OCI-LY1 (cell line): ENCODE measurements at regions not wholly inside any gene's neighbourhood (a gene's known extent, or its start where the extent isn't known, plus 50 kb on each side); places are given as distances from the start of the nearest gene placed in this dataset.

ENCODE experiments used
- H2AFZ ChIP-seq: fragments of 200-600 bp; sonication (generic), shearing (Covaris generic); 2 replicates; pipeline ENCODE4 v1.6.0; 2014; ENCODE audit warnings: antibody characterized with exemption, mild to moderate bottlenecking, low read length
- H3F3A ChIP-seq: fragments of 200-600 bp; sonication (generic), shearing (Covaris generic); 2 replicates; pipeline ENCODE4 v1.6.0; 2014; ENCODE audit warnings: mild to moderate bottlenecking, antibody characterized with exemption, low read length, moderate library complexity; ENCODE audit not compliant: insufficient read depth
- H3K27ac ChIP-seq: fragments of 200-600 bp; sonication (generic); 2 replicates; pipeline ENCODE4 v1.5.1; 2014; ENCODE audit warnings: low read length, mixed run types, mild to moderate bottlenecking, low read depth; ENCODE audit not compliant: poor library complexity, severe bottlenecking
- H3K27me3 ChIP-seq: fragments of 200-600 bp; sonication (generic); 2 replicates; pipeline ENCODE4 v1.6.0; 2014; ENCODE audit warnings: antibody characterized with exemption, mild to moderate bottlenecking, low read length, moderate library complexity; ENCODE audit not compliant: insufficient read depth
- H3K36me3 ChIP-seq: fragments of 200-600 bp; sonication (generic); 2 replicates; pipeline ENCODE4 v1.6.1; 2014; ENCODE audit warnings: mild to moderate bottlenecking, antibody characterized with exemption, low read length, moderate library complexity, mixed read lengths; ENCODE audit not compliant: insufficient read depth
- H3K4me1 ChIP-seq: fragments of 200-600 bp; sonication (generic); 2 replicates; pipeline ENCODE4 v1.5.1; 2014; ENCODE audit warnings: mild to moderate bottlenecking, low read length, moderate library complexity; ENCODE audit not compliant: insufficient read depth, severe bottlenecking
- H3K4me2 ChIP-seq: fragments of 200-600 bp; sonication (generic), shearing (Covaris generic); 2 replicates; pipeline ENCODE4 v1.6.1; 2014; ENCODE audit warnings: low read length
- H3K4me3 ChIP-seq: fragments of 200-600 bp; sonication (generic); 2 replicates; pipeline ENCODE4 v1.5.1; 2014; ENCODE audit warnings: low read length, low read depth, mild to moderate bottlenecking, mixed read lengths; ENCODE audit not compliant: poor library complexity, severe bottlenecking
- H3K79me2 ChIP-seq: fragments of 200-600 bp; shearing (Covaris generic); 2 replicates; pipeline ENCODE4 v1.6.1; 2016; ENCODE audit warnings: mixed run types, low read length, mixed read lengths; ENCODE audit not compliant: insufficient read depth
- H3K9ac ChIP-seq: fragments of 200-600 bp; sonication (generic), shearing (Covaris generic); 2 replicates; pipeline ENCODE4 v1.6.1; 2014; ENCODE audit warnings: mild to moderate bottlenecking, low read length, mixed read lengths
- H3K9me2 ChIP-seq: fragments of 200-600 bp; sonication (generic), shearing (Covaris generic); 2 replicates; pipeline ENCODE4 v1.6.1; 2014; ENCODE audit warnings: low read depth, mild to moderate bottlenecking, low read length, mixed read lengths
- H3K9me3 ChIP-seq: fragments of 200-600 bp; shearing (Covaris generic); 2 replicates; pipeline ENCODE4 v1.6.1; 2014; ENCODE audit warnings: low read length, mixed read lengths
- H4K20me1 ChIP-seq: fragments of 200-600 bp; sonication (generic), shearing (Covaris generic); 2 replicates; pipeline ENCODE4 v1.6.0; 2016; ENCODE audit warnings: mild to moderate bottlenecking, low read length; ENCODE audit not compliant: insufficient read depth
- CTCF ChIP-seq: fragments of 200-600 bp; sonication (generic), shearing (Covaris generic); IDR thresholded peaks from 2 replicates; pipeline ENCODE4 v1.5.1; 2017; ENCODE audit warnings: mild to moderate bottlenecking, antibody characterized with exemption, low read length, moderate library complexity, mixed read lengths
- EZH2 ChIP-seq: fragments of 200-600 bp; sonication (generic), shearing (Covaris generic); IDR thresholded peaks from 2 replicates; pipeline ENCODE4 v1.8.0; 2017; ENCODE audit warnings: borderline replicate concordance, mixed run types, mild to moderate bottlenecking, antibody characterized with exemption, low read length, moderate library complexity, mixed read lengths

DNA sequence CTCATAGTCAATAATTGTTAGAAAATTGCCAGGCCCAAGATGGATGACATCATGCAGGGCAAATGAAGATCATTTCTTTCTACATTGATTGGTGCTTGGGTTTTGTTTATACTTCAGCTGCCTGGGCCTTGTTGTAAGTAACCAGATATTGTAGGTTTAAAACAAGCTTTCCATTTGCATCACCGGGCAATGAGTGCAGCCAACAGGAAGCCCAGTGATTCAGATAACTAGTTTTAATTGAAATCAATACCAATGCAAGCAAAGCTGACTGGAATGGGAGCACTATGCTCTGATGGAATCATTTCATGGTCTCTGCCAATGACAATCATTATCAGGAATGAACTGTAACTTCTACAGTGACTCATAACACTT lies 279.3 kb downstream of the DUSP6 start:
- Histone ChIP-seq H3K9me2 (no peaks in the 10 kb centered on the region), H3K27me3 (no peaks in the 10 kb centered on the region), H3K79me2 (no peaks in the 10 kb centered on the region), H3K9ac (no peak overlapping the region), H4K20me1 (no peaks in the 10 kb centered on the region), H3K4me3 (no peak overlapping the region), H2AFZ (no peak overlapping the region), H3K27ac (no peak overlapping the region), H3F3A (no peaks in the 10 kb centered on the region), H3K9me3 (no peaks in the 10 kb centered on the region), H3K36me3 (no peaks in the 10 kb centered on the region), H3K4me2 (no peak overlapping the region), H3K4me1 (no peaks in the 10 kb centered on the region)
- TF ChIP-seq CTCF (no peak), EZH2 (no peak)

- no peak overlapping the region for H3K4me3 ChIP-seq
These were observed 279.8 kb downstream of the DUSP6 start for GRCh38 chr12:89072294-89073026.

GRCh38 chr12:89070603-89071002 lies 281.7 kb downstream of the DUSP6 start:
- Histone ChIP-seq H2AFZ (no peak overlapping the region), H3K9ac (no peak overlapping the region), H3F3A (no peaks in the 10 kb centered on the region), H3K4me2 (no peak overlapping the region), H3K4me3 (no peak overlapping the region), H3K9me3 (no peaks in the 10 kb centered on the region), H3K27me3 (no peaks in the 10 kb centered on the region), H3K79me2 (no peaks in the 10 kb centered on the region), H3K27ac (no peak overlapping the region), H3K4me1 (no peaks in the 10 kb centered on the region), H3K9me2 (no peaks in the 10 kb centered on the region), H3K36me3 (no peaks in the 10 kb centered on the region), H4K20me1 (no peaks in the 10 kb centered on the region)
- TF ChIP-seq CTCF (no peak), EZH2 (no peak)

More at GRCh38 chr12:89072294-89073026, 279.8 kb downstream of the DUSP6 start:
- Histone ChIP-seq H3K27me3 (no peaks in the 10 kb centered on the region), H3K79me2 (no peaks in the 10 kb centered on the region), H3F3A (no peaks in the 10 kb centered on the region), H3K9me2 (no peaks in the 10 kb centered on the region), H3K4me1 (no peaks in the 10 kb centered on the region), H3K27ac (no peak overlapping the region), H3K9ac (no peak overlapping the region), H3K9me3 (no peaks in the 10 kb centered on the region), H2AFZ (no peak overlapping the region), H3K4me2 (no peak overlapping the region), H4K20me1 (no peaks in the 10 kb centered on the region), H3K36me3 (no peaks in the 10 kb centered on the region)
- TF ChIP-seq CTCF, result no peak
